Sciatic nerve (tissue), 2 donors: ENCODE measurements at regions not wholly inside any gene's neighbourhood (a gene's known extent, or its start where the extent isn't known, plus 50 kb on each side); places are given as distances from the start of the nearest gene placed in this dataset.
A peak's percentile ranks its signal among the peaks of the same experiment; 100 is the strongest.
"Not testable (repeated sequence)": the region's sequence is repeated elsewhere in the genome, so short reads cannot be mapped to it uniquely, and the experiment has no call there.

Experiments used
- ATAC-seq: fragments of 200-7000 bp; cut with Tn5 transposase; one replicate; pipeline ENCODE4 v1.9.1; 2020; ENCODE audit warnings: mild to moderate bottlenecking, moderate library complexity
- DNase-seq: peaks from one replicate; pipeline ENCODE4 v3.0.0-alpha.2; 2020; ENCODE audit warnings: low spot score
- intact Hi-C: fragments of 100-400 bp; cut with DNase I; formaldehyde crosslinking; loops from one replicate; pipeline ENCODE4 v1.14.2; 2022
- donor health status: DM: no; HTN: no; CAD: no.
- donor health status: DM: no; HTN: no; CAD: no.

DNA sequence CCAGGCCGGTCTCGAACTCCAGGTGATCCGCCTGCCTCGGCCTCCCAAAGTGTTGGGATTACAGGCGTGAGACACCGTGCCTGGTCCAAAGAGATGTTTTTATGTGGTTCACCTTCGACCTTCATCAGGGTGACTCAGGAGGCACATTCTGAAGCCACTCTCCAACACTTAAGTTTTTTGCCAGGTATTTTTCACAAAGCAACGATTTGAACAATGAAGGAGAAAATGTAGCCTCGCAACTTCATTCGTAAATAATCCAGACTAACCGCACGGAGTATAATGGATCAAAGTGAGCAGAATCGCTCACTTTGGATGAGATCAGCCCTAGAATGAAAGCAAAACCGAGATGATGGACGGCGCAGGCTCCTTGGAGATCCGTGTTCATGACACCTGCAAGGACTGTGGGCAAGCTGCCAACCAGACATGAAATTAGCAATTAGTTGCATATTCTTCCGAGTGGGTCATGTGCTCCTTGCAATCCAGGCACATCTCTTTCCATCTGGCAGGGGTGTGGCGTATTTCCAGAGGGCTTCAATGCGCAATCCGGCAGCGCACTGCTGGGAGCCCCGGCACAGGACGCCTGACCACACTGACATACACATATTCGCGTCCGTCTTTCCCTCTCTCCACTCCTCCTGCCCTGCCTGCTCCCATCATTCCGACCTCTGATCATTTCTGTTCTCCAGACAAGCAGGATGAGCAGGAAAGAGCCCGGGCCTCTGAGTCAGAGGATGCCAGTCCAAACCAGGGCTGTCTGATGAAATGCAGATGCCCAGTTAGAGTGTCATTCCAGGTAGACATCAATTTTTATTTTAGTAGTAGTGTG, 148.4 kb downstream of the KLF6 start:
- intact Hi-C loops: no loop called here
- ATAC-seq: no peak
- DNase-seq: no peak

DNA sequence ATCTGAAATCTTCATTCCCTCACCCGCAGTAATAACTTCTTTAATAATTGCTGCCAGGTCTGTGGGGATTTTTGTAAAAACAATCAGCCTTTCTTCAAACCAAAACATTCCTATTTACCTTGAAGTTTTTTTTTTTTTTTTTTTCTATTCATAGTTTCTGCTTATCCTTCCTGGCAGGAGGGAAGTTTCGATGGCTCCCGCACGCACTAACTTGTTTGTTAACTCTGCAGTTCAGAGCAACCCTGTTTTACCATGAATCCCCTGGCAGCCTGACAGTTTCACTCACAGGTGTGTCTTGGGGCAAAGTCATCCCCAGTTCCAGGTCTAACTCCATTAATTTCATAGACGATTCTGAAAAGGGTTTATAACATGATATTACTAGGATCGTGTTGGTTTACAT, 149.3 kb downstream of the KLF6 start:
- no peak for DNase-seq
- intact Hi-C loops: no loop called here
- ATAC-seq: no peak

- intact Hi-C loops: no loop called here
- DNase-seq: no peak
- no peak for ATAC-seq
Observed at GRCh38 chr10:3635211-3635671, 149.8 kb downstream of the KLF6 start.

GRCh38 chr10:3634646-3635045, 150.4 kb downstream of the KLF6 start:
- DNase-seq, intact Hi-C loops, ATAC-seq: not testable (repeated sequence)

- DNase-seq (no peak), ATAC-seq (no peak)
- intact Hi-C loops: no loop called here
Observed at GRCh38 chr10:3631701-3632330, 153.2 kb downstream of the KLF6 start.

DNA sequence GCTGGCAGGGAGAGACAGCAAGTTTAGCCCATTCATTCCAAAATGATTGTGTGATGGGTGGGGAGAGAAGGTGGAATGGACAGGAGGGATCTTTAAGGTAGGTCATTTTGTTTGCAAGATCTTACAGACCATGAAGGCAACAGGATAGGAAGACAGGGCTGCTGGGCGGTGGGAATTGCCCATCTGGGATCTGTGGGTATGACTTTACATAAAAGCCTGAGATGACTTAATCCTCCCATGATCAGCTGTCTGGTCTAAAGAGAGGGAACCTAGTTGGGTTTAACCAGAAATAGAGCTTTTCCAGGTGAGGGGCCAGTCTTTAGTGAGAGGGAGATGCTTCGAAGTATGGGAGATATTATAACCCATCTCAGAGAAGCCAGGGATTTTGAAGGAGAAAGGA, 153.7 kb downstream of the KLF6 start:
- intact Hi-C loops: no loop called here
- ATAC-seq: no peak
- DNase-seq: no peak

GRCh38 chr10:3625959-3626751, 158.9 kb downstream of the KLF6 start:
- intact Hi-C loops: no loop called here
- no peak for ATAC-seq
- DNase-seq: no peak

- intact Hi-C loops: no loop called here
- DNase-seq (no peak), ATAC-seq (no peak)
Observed at GRCh38 chr10:3624367-3624766, 160.6 kb downstream of the KLF6 start.

DNA sequence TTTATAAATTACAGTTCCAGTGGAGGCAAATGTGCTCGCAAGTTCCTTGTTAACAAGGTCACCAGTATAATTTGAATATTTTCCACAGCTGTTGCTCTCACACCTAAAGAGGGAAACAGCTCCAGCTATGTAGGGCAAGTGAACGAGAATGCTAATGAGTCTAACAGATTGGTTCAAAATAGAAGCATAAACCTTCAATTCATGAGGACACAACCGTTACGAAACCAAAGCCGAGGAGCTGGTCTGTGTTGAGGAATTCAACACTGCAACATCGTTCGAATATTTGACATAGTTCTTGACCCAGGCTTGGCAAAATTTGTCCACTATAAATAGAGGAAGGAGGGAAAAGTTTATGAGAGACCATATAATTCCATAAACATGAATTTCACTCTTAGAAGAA, 161.3 kb downstream of the KLF6 start:
- intact Hi-C loops: no loop called here
- DNase-seq (no peak), ATAC-seq (peak; percentile 71)

DNA sequence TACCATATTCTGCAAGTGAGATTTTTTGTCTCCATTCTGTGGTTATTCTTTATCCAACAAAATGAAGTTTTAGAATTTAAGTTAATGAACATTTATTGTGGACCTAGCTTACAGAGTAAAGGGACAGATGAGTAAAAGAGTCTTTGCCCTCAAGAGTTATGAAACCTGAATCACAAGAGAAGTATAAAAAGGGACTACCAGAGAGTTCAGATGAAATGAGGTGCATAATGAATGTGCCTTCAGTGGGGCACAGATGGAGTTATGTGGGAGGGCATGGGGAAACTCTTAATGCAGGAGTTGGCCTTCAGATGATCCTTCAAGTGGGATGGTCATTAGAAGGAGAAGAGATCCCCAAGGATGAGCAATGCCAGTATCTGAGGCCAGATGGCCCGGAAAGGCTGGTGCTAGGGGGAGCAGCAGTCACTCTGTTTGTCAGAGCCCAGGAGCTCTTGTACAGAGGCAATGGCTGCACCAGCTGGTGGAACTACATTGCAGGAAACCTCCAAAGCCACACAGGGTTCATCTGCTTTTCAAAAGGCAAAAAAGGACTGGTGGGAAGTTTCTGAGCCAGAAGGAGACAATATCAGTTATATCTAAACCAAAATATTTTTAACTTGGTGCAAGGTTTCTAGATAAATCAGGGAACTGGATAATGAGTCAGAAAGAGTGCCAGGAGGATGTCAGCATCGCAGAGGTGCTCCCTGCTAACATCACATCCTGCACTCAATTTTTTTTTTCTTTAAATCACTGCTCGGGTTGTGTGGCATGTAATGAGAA, 162.0 kb downstream of the KLF6 start:
- ATAC-seq: no peak
- DNase-seq: no peak
- intact Hi-C loops: no loop called here

DNA sequence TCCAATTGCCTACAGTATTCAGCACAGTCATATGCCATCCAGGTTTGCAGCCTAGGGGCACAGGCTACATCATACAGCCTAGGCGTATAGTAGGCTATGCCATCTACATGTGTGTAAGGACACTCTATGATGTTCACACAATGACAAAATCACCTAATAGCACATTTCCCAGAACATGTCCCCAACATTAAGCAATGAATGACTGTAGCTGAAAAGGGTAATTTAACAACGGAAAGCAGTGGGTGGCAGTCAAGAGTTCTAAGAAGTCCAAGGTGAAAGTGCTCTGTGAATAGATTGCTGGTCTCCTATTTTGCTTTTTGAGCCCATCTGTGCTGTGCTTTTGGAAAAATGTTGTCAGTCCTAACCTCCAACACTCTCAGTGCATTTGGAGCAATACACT, 162.6 kb downstream of the KLF6 start:
- intact Hi-C loops: no loop called here
- ATAC-seq: no peak
- no peak for DNase-seq

DNA sequence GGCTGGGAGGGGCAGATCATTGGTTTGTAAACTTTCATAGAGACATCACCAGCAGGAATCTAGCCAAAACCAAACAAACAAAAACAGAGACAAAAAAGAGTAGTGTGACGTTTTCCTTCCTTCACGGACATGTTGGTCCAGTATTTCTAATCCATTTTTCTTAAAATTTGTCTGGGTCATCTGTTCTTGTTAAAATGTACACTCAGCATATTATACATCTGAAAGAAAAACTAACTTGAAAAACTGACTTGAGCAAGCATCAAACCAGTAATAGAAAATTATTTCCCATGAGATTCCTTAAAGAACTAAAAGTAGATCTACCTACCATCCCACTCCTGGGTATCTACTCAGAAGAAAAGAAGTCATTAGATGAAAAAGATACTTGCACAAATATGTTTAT, 164.2 kb downstream of the KLF6 start:
- no peak for ATAC-seq
- intact Hi-C loops: no loop called here
- no peak for DNase-seq

- ATAC-seq: no peak
- no peak for DNase-seq
- intact Hi-C loops: no loop called here
Observed at GRCh38 chr10:3619241-3619640, 165.8 kb downstream of the KLF6 start.

DNA sequence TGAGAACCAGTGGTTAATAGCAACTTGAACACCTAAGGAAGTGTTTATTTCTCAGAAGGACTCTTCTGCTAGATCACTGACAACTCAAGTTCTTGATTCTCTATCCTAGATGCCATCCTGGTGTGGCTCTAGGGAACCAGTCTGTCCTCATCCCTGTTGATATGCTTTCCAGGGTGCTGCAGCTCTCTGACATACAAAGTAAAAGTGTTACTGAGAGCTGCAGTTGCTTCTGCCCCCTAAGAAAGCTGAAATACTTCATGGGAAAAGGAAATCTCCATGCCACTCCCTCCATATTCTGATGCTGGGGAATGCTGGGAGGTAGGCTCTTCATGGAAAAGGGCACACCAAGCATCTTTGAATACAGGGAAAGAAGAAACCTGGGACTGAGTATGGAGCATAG, 168.1 kb downstream of the KLF6 start:
- DNase-seq: no peak
- no peak for ATAC-seq
- intact Hi-C loops: no loop called here

DNA sequence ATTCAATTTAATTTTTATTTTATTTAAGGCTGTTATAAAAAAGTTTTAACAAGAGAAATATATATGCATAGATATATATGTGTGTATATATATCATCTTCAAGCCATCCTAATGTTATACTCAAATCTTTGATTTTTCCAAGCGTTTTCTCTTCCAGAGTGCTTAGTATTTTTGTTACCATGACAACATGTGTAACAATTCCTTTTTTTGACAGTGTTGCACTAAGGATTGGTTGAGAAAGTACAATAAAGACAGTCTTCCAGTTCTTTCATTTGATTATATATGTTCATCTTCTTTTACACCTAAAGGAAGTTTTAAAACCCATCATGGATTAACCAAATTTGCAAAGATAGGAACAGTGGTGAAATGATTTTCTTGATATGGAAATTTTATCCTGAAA, 171.7 kb downstream of the KLF6 start:
- DNase-seq (no peak), ATAC-seq (no peak)
- intact Hi-C loops: no loop called here

GRCh38 chr10:3612183-3613001, 172.6 kb downstream of the KLF6 start:
- intact Hi-C loops: no loop called here

DNA sequence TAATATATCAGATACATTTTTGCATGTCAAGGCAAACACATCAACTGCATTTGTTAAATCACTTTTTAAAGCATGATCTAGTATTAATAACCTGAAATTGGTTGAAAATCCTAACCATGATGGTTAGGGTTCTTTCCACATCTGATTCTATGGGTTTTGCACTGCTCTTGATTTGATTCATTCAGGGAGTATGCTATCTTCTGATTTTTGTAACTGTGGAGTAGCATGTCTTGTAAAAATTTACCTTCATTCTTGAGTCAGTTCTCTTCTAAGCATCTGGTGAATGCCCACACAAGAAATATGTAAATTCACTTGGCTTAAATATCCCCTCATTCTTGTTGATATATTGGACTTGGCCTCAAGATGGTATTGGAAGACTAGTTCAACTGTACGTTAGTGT, 178.7 kb downstream of the KLF6 start:
- no peak for DNase-seq
- ATAC-seq: no peak
- intact Hi-C loops: no loop called here

More at GRCh38 chr10:3612183-3613001, 172.6 kb downstream of the KLF6 start:
- no peak for DNase-seq
- no peak for ATAC-seq

DNA sequence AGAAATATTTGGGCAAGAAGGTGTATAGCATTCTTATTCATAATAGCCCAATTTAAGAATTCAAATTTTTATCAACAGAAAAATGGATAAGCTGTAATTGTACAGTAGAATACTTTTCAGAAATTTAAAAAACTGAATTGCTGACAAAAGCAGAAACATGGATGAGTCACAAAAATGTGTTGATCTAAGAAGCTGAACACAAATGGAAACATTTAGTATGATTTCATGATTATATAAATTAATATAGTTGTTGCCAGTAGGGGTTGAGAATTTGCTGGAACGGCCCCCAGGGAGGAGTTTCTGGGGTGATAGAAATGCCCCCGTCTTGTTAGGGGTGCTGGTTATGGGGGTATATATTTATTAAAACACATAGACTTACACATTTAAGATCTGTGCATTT, 179.1 kb downstream of the KLF6 start:
- intact Hi-C loops: no loop called here
- ATAC-seq (no peak), DNase-seq (no peak)
